PC-3 (cell line): ENCODE measurements at regions not wholly inside any gene's neighbourhood (a gene's known extent, or its start where the extent isn't known, plus 50 kb on each side); places are given as distances from the start of the nearest gene placed in this dataset.

Experiments
- EZH2 ChIP-seq: fragments of 300-600 bp; sonication (generic); IDR thresholded peaks from one replicate; pipeline ENCODE4 v1.6.1; 2017; ENCODE audit warnings: antibody characterized with exemption, mild to moderate bottlenecking, low read length; ENCODE audit not compliant: unreplicated experiment
- TF ChIP-seq, protein P1 (sequence below): fragments of 300-600 bp; sonication (generic); conservative IDR thresholded peaks from 2 replicates; pipeline ENCODE4 v1.5.1; 2017; ENCODE audit warnings: antibody characterized with exemption, low read depth, mild to moderate bottlenecking, low read length

DNA sequence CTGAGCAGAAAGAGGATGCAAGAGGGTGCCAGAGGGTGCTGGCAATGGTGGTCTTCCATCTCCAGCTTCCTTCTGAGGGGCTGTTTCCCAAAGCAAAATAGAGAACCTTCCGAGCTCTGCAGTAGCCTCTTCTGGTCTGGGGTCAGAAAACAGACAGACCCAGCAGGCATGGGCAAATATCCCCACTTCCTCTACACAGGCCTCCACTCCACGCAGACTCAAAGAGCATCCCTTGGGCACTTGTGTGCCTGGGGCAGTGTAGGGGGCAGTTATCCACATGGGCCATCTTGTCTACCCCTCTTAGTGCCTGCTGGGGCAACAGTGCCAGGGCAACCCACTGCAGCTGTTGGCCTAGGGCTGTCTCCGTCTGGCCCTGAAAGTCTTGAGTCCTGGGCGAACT lies 231.9 kb downstream of the TTC8 start:
- TF ChIP-seq, protein P1, sequence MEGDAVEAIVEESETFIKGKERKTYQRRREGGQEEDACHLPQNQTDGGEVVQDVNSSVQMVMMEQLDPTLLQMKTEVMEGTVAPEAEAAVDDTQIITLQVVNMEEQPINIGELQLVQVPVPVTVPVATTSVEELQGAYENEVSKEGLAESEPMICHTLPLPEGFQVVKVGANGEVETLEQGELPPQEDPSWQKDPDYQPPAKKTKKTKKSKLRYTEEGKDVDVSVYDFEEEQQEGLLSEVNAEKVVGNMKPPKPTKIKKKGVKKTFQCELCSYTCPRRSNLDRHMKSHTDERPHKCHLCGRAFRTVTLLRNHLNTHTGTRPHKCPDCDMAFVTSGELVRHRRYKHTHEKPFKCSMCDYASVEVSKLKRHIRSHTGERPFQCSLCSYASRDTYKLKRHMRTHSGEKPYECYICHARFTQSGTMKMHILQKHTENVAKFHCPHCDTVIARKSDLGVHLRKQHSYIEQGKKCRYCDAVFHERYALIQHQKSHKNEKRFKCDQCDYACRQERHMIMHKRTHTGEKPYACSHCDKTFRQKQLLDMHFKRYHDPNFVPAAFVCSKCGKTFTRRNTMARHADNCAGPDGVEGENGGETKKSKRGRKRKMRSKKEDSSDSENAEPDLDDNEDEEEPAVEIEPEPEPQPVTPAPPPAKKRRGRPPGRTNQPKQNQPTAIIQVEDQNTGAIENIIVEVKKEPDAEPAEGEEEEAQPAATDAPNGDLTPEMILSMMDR = no peak
- TF ChIP-seq EZH2 = no peak
